NT2/D1 (cell line): ENCODE measurements at regions not wholly inside any gene's neighbourhood (a gene's known extent, or its start where the extent isn't known, plus 50 kb on each side); places are given as distances from the start of the nearest gene placed in this dataset.
A peak's percentile ranks its signal among the peaks of the same experiment; 100 is the strongest.

Experiments
- DNase-seq: peaks from one replicate; pipeline ENCODE4 v3.0.0-alpha.2; 2011; ENCODE audit warnings: low read depth, low spot score
- H3K27me3 ChIP-seq: 2 replicates; pipeline ENCODE4 v1.6.0; 2011; ENCODE audit warnings: mild to moderate bottlenecking; ENCODE audit not compliant: insufficient read length, insufficient read depth
- H3K36me3 ChIP-seq: 2 replicates; pipeline ENCODE4 v1.6.1; 2011; ENCODE audit warnings: mild to moderate bottlenecking, low read length, mixed read lengths; ENCODE audit not compliant: insufficient read depth, insufficient read length
- H3K4me1 ChIP-seq: 2 replicates; pipeline ENCODE4 v1.5.1; 2011; ENCODE audit not compliant: insufficient read depth, insufficient read length
- H3K4me3 ChIP-seq: 2 replicates; pipeline ENCODE4 v1.5.1; 2011; ENCODE audit warnings: low read depth; ENCODE audit not compliant: insufficient read length
- H3K9ac ChIP-seq: 2 replicates; pipeline ENCODE4 v1.6.0; 2011; ENCODE audit warnings: low read depth; ENCODE audit not compliant: insufficient read length
- H3K9me3 ChIP-seq: 2 replicates; pipeline ENCODE4 v1.5.1; 2011; ENCODE audit warnings: mild to moderate bottlenecking, low read length; ENCODE audit not compliant: insufficient read depth
- SUZ12 ChIP-seq: IDR thresholded peaks from 2 replicates; pipeline ENCODE4 v1.6.1; 2011; ENCODE audit not compliant: insufficient read length, insufficient read depth; ENCODE audit errors: extremely low read depth
- YY1 ChIP-seq: IDR thresholded peaks from 2 replicates; pipeline ENCODE4 v1.6.1; 2011; ENCODE audit not compliant: insufficient read length, insufficient read depth
- ZNF274 ChIP-seq: IDR thresholded peaks from 2 replicates; pipeline ENCODE4 v1.6.1; 2011; ENCODE audit warnings: mild to moderate bottlenecking, low read depth, low read length

GRCh38 chr14:101457301-101457935, 103.9 kb upstream of the DIO3 start:
- Histone ChIP-seq H3K4me3 (no peak overlapping the region), H3K36me3 (no peaks in the 10 kb centered on the region), H3K27me3 (peaks cover 60% of the 10 kb centered on the region), H3K9me3 (no peaks in the 10 kb centered on the region), H3K9ac (no peak overlapping the region), H3K4me1 (peaks cover 3% of the 10 kb centered on the region)
- no peak for DNase-seq
- TF ChIP-seq YY1 (no peak), ZNF274 (no peak), SUZ12 (no peak)

GRCh38 chr14:101457936-101458740, 103.2 kb upstream of the DIO3 start:
- no peak for DNase-seq
- no peak overlapping the region for H3K9ac ChIP-seq
- H3K27me3 ChIP-seq = peaks cover 60% of the 10 kb centered on the region
- peaks cover 3% of the 10 kb centered on the region for H3K4me1 ChIP-seq
- no peaks in the 10 kb centered on the region for H3K36me3 ChIP-seq
- TF ChIP-seq YY1 = no peak
- no peak for TF ChIP-seq ZNF274
- TF ChIP-seq SUZ12 = no peak
- peak overlapping the region; percentile 8 for H3K4me3 ChIP-seq
- H3K9me3 ChIP-seq = no peaks in the 10 kb centered on the region

GRCh38 chr14:101458741-101459550, 102.3 kb upstream of the DIO3 start:
- H3K27me3 ChIP-seq = peaks cover 59% of the 10 kb centered on the region
- TF ChIP-seq SUZ12 (no peak), YY1 (no peak), ZNF274 (no peak)
- H3K36me3 ChIP-seq = no peaks in the 10 kb centered on the region
- H3K9me3 ChIP-seq = no peaks in the 10 kb centered on the region
- peaks cover 5% of the 10 kb centered on the region for H3K4me1 ChIP-seq
- no peak for DNase-seq
- no peak overlapping the region for H3K9ac ChIP-seq
- H3K4me3 ChIP-seq = peak overlapping the region; percentile 30

GRCh38 chr14:101459551-101459900, 101.8 kb upstream of the DIO3 start:
- peak overlapping the region; percentile 30 for H3K4me3 ChIP-seq
- TF ChIP-seq YY1 = no peak
- H3K9me3 ChIP-seq = no peaks in the 10 kb centered on the region
- H3K27me3 ChIP-seq = peaks cover 54% of the 10 kb centered on the region
- peaks cover 5% of the 10 kb centered on the region for H3K4me1 ChIP-seq
- DNase-seq = no peak
- no peak overlapping the region for H3K9ac ChIP-seq
- no peaks in the 10 kb centered on the region for H3K36me3 ChIP-seq

- TF ChIP-seq SUZ12 = no peak
- no peak for TF ChIP-seq ZNF274
- TF ChIP-seq YY1 = no peak
- Histone ChIP-seq H3K9ac (no peak overlapping the region), H3K9me3 (no peaks in the 10 kb centered on the region), H3K4me3 (no peak overlapping the region), H3K27me3 (peaks cover 50% of the 10 kb centered on the region), H3K36me3 (no peaks in the 10 kb centered on the region), H3K4me1 (peaks cover 2% of the 10 kb centered on the region)
- DNase-seq = no peak
Measured at GRCh38 chr14:101460521-101460920, 100.8 kb upstream of the DIO3 start.

- Histone ChIP-seq H3K36me3 (no peaks in the 10 kb centered on the region), H3K4me1 (peaks cover 4% of the 10 kb centered on the region), H3K9ac (no peak overlapping the region), H3K4me3 (no peak overlapping the region), H3K9me3 (no peaks in the 10 kb centered on the region), H3K27me3 (peaks cover 47% of the 10 kb centered on the region)
- TF ChIP-seq SUZ12 (no peak), YY1 (no peak), ZNF274 (no peak)
- DNase-seq = no peak
Measured at GRCh38 chr14:101460986-101461750, 100.1 kb upstream of the DIO3 start.

GRCh38 chr14:101461891-101462290, 99.4 kb upstream of the DIO3 start:
- no peak for DNase-seq
- Histone ChIP-seq H3K4me1 (peaks cover 6% of the 10 kb centered on the region), H3K36me3 (no peaks in the 10 kb centered on the region), H3K27me3 (peaks cover 40% of the 10 kb centered on the region), H3K4me3 (no peak overlapping the region), H3K9me3 (no peaks in the 10 kb centered on the region), H3K9ac (no peak overlapping the region)
- TF ChIP-seq SUZ12 (no peak), ZNF274 (no peak), YY1 (no peak)
